H1 (cell line): ENCODE measurements at regions not wholly inside any gene's neighbourhood (a gene's known extent, or its start where the extent isn't known, plus 50 kb on each side); places are given as distances from the start of the nearest gene placed in this dataset.

Experiments
- BACH1 ChIP-seq: IDR thresholded peaks from 2 replicates; pipeline ENCODE4 v1.6.1; 2012; ENCODE audit warnings: low read length, improper control_type of control experiment
- CHD7 ChIP-seq: fragments of 300-600 bp; sonication (generic); IDR thresholded peaks from 2 replicates; pipeline ENCODE4 v1.7.1; 2012; ENCODE audit warnings: low read length, moderate library complexity, mild to moderate bottlenecking, inconsistent platforms; ENCODE audit not compliant: insufficient replicate concordance
- GABPA ChIP-seq: IDR thresholded peaks from 2 replicates; pipeline ENCODE4 v1.6.1; 2011; ENCODE audit warnings: mild to moderate bottlenecking, low read length, moderate library complexity, borderline replicate concordance; ENCODE audit not compliant: insufficient read depth
- KDM5A ChIP-seq: fragments of 200-600 bp; IDR thresholded peaks from 2 replicates; pipeline ENCODE4 v1.7.1; 2012; ENCODE audit warnings: mild to moderate bottlenecking, low read length, inconsistent platforms, mixed read lengths
- RXRA ChIP-seq: IDR thresholded peaks from 2 replicates; pipeline ENCODE4 v1.6.1; 2011; ENCODE audit warnings: low read depth, mild to moderate bottlenecking, low read length, moderate library complexity; ENCODE audit not compliant: insufficient read depth
- SAP30 ChIP-seq: fragments of 300-600 bp; sonication (generic); IDR thresholded peaks from 2 replicates; pipeline ENCODE4 v1.7.1; 2012; ENCODE audit warnings: low read length, moderate library complexity, mild to moderate bottlenecking, inconsistent platforms; ENCODE audit not compliant: insufficient read depth, insufficient replicate concordance
- SUZ12 ChIP-seq: fragments of 200-600 bp; sonication (generic); IDR thresholded peaks from 2 replicates; pipeline ENCODE4 v1.6.1; 2012; ENCODE audit warnings: mild to moderate bottlenecking, inconsistent platforms, low read length, moderate library complexity, mixed read lengths
- TBP ChIP-seq: IDR thresholded peaks from 2 replicates; pipeline ENCODE4 v1.6.1; 2011; ENCODE audit warnings: low read depth, low read length, improper control_type of control experiment
- YY1 ChIP-seq: IDR thresholded peaks from 2 replicates; pipeline ENCODE4 v1.6.1; 2011; ENCODE audit warnings: low read depth, mild to moderate bottlenecking, low read length

- TF ChIP-seq CHD7 (no peak), TBP (no peak), SAP30 (no peak), SUZ12 (no peak), RXRA (no peak), GABPA (no peak), BACH1 (no peak), YY1 (no peak), KDM5A (no peak)
- TF ChIP-seq, all 59 proteins: peak for 0
Observed at GRCh38 chr2:160910681-160911080, 249.5 kb upstream of the TANK start (continued).
